ENCODE measurements at regions not wholly inside any gene's neighbourhood (a gene's known extent, or its start where the extent isn't known, plus 50 kb on each side); places are given as distances from the start of the nearest gene placed in this dataset.
A peak's percentile ranks its signal among the peaks of the same experiment; 100 is the strongest.

DNA sequence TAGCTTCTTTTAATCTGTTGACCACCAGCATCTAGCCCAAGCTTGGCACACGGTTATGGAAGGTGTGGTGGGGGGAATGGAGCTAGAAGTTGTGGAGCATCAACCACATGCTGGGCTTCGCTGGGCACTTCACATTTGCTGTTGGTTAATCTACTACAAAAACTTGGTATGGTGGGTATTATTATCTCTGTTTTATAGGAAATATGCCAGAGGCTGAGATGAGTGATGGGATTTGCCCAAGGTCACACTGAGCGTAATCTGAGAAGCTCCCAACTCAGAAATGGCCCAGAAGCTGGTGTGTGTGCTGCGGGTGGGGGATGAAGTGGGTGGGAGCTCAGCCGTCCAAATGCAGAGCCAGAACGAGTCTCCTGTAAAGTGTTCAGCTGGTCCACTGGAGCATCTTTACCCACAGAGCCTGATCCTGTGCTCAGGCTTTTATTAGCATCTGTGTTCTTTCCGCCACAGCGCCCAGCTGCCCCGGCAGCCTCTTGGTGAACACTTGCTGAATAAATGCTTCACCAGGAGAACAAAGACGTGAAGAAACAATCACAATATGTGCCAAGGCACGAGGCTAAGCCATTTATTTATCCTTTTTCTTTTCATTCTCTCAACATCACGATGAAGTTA is 98.6 kb upstream of the JUN start:
- POLR2A ChIA-PET = interaction anchor here (1.1 kb wide), 1 partner anchor 99 kb away, joined by 3 read pairs; the partner anchor contains the start of gene JUN
- Histone ChIP-seq H3K9me3 (ENCODE audit: control insufficient read depth, insufficient read depth, low read depth, low read length) (peaks cover 2% of the 10 kb centered on the region; the same call in 1 of the 2 replicates), H3K36me3 (ENCODE audit: control insufficient read depth, insufficient read depth, low read length) (no peaks in the 10 kb centered on the region), H3K27me3 (ENCODE audit: control insufficient read depth, insufficient read depth, low read length) (no peaks in the 10 kb centered on the region), H3K4me3 (ENCODE audit: low read depth in 2 of 2, low read length in 2 of 2) (no peak overlapping the region), H3K27ac (ENCODE audit: low read length) (peak overlapping the region; percentile 81), H3K4me1 (ENCODE audit: control insufficient read depth, insufficient read depth, low read length) (peaks cover 45% of the 10 kb centered on the region)
- TF ChIP-seq TCF7L2 (IDR thresholded peaks at IDR 0.05; ENCODE audit: low read depth, low read length) (no peak), SIN3A (IDR thresholded peaks at IDR 0.05; ENCODE audit: borderline replicate concordance, insufficient read depth, low read depth, low read length) (no peak), CTCF (IDR thresholded peaks at IDR 0.05) (no peak), POLR2AphosphoS5 (IDR thresholded peaks at IDR 0.05; ENCODE audit: low read depth, low read length) (no peak), REST (IDR thresholded peaks at IDR 0.05; ENCODE audit: insufficient read depth in 1 of 2, low read depth in 2 of 2, low read length in 1 of 2) (no peak)
- BruUV-seq (replicated peaks) = no TSS peak
- DNase-seq (ENCODE audit: low read depth, low spot score) = no peak
- intact Hi-C loops (cut with micrococcal nuclease; ENCODE audit: unreplicated experiment) (no loop called here), in situ Hi-C loops (cut with HindIII; ENCODE audit: low pct_unique_long_range_greater_than_20kb, low sequenced_read_pairs) (no loop called here)
- no peak for ATAC-seq
- CTCF ChIA-PET = no interaction called here

DNA sequence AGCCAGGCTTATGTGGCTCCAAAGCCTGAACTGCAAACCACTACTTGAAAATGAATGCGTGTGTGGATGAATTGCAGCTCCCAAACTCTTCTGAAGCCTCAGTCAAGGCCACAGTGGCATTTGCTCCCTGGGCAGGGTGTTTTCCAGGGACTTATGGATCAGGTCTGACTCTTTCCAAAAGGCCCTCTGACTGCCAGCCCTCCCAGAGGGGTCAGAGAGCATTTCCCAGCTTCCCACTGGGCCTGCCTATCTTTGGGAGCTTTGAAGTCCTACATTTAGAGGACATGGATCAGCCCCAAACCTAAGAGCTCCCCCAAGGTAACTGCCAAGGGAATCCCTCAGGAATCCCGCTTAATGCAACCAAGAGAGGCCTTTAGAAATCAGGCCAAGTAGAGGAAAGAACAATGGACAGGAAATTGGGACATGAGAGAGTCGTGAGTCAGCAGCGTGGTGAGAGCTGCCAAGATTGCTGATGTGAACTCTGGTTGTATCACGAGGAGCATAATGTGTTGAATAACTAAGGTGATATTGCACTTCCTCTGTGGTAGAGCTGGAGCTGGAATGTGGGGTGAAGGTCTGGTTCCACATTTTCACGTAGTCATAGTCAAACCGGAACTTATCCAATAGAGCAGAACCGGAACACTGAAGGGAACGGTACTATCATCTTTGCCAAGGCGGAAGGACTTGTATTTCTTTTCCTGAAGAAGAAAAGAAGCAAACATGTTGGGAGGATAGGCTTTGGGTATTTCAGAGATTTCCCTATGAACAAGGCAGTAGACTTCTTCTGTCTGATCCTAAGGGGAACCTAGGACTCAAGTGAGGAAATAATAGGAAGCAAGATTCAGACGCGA is 99.4 kb upstream of the JUN start:
- peaks cover 45% of the 10 kb centered on the region for H3K4me1 ChIP-seq (ENCODE audit: control insufficient read depth, insufficient read depth, low read length)
- ATAC-seq (peak; percentile 60), DNase-seq (ENCODE audit: low read depth, low spot score) (peak; percentile 91)
- no peaks in the 10 kb centered on the region for H3K36me3 ChIP-seq (ENCODE audit: control insufficient read depth, insufficient read depth, low read length)
- intact Hi-C loops (cut with micrococcal nuclease; ENCODE audit: unreplicated experiment) (no loop called here), in situ Hi-C loops (cut with HindIII; ENCODE audit: low pct_unique_long_range_greater_than_20kb, low sequenced_read_pairs) (no loop called here)
- no TSS peak for BruUV-seq (replicated peaks)
- no peaks in the 10 kb centered on the region for H3K27me3 ChIP-seq (ENCODE audit: control insufficient read depth, insufficient read depth, low read length)
- CTCF ChIA-PET = no interaction called here
- H3K4me3 ChIP-seq (ENCODE audit: low read depth in 2 of 2, low read length in 2 of 2) = no peak overlapping the region
- H3K9me3 ChIP-seq (ENCODE audit: control insufficient read depth, insufficient read depth, low read depth, low read length) = peaks cover 2% of the 10 kb centered on the region; the same call in 1 of the 2 replicates
- peak overlapping the region; percentile 81 for H3K27ac ChIP-seq (ENCODE audit: low read length)
- TF ChIP-seq TCF7L2 (IDR thresholded peaks at IDR 0.05; ENCODE audit: low read depth, low read length) = peak; percentile 71; the same call in 1 of the 2 replicates
- TF ChIP-seq POLR2AphosphoS5 (IDR thresholded peaks at IDR 0.05; ENCODE audit: low read depth, low read length) = peak; percentile 45; the same call in 1 of the 2 replicates
- no peak for TF ChIP-seq SIN3A (IDR thresholded peaks at IDR 0.05; ENCODE audit: borderline replicate concordance, insufficient read depth, low read depth, low read length)
- TF ChIP-seq REST (IDR thresholded peaks at IDR 0.05; ENCODE audit: insufficient read depth in 1 of 2, low read depth in 2 of 2, low read length in 1 of 2) = no peak
- POLR2A ChIA-PET = interaction anchor here (0.6 to 1.1 kb wide), 2 partner anchors 23 to 99 kb away, joined by 3 read pairs; partner anchors contain the start of gene JUN
